HCT116 (cell line): ENCODE measurements at regions not wholly inside any gene's neighbourhood (a gene's known extent, or its start where the extent isn't known, plus 50 kb on each side); places are given as distances from the start of the nearest gene placed in this dataset.

ENCODE experiments used
- ATAC-seq: fragments of 200-7000 bp; cut with Tn5 transposase; 2 replicates; pipeline ENCODE4 v1.9.1; 2020; ENCODE audit warnings: mild to moderate bottlenecking, moderate library complexity
- BruUV-seq: library from RNA; stranded (reverse); fragments of 400-500 nt; replicated peaks from 2 replicates; lab custom pipeline; 2021; lab: Mats Ljungman, UMichigan
- CTCF ChIA-PET: fragments of 300-600 bp; sonication (Branson Sonifier 250); formaldehyde crosslinking; loops from one replicate; lab custom pipeline; 2021; ENCODE audit warnings: antibody characterized with exemption; lab: Charles Lee
- POLR2A ChIA-PET: fragments of 300-600, 350-600 bp; sonication (Branson Sonifier 250); formaldehyde crosslinking; loops from one replicate; lab custom pipeline; 2021; ENCODE audit warnings: antibody characterized with exemption; lab: Charles Lee
- RAD21 ChIA-PET, 2 experiments: fragments of 300-600 bp; sonication (Branson Sonifier 250); formaldehyde crosslinking; loops; one replicate each; lab custom pipeline; 2023; ENCODE audit warnings: low total read pairs in 2 of 2; ENCODE audit not compliant: uncharacterized antibody in 2 of 2, unreplicated experiment in 2 of 2, low non-redundant PET in 1 of 2; lab: Charles Lee
- DNase-seq: peaks from one replicate; pipeline ENCODE4 v3.0.0-alpha.2; 2010; ENCODE audit warnings: low read depth, low spot score
- H2AFZ ChIP-seq: fragments of 200-600 bp; shearing (Covaris generic), sonication (generic); 2 replicates; pipeline ENCODE4 v1.6.1; 2017; ENCODE audit warnings: low read depth, mixed run types, mixed read lengths, antibody characterized with exemption, low read length; ENCODE audit not compliant: poor library complexity, severe bottlenecking
- H3K27ac ChIP-seq: 2 replicates; pipeline ENCODE4 v1.5.1; 2012; ENCODE audit warnings: low read depth, low read length
- H3K27me3 ChIP-seq: fragments of 200-600 bp; sonication (generic); 2 replicates; pipeline ENCODE4 v1.6.1; 2016; ENCODE audit warnings: mixed run types, low read length, mixed read lengths; ENCODE audit not compliant: insufficient read depth
- H3K36me3 ChIP-seq, 2 experiments: fragments of 200-500 bp in 1 of 2; fragments of 200-600 bp in 1 of 2; sonication (Bioruptor generic) in 1 of 2; sonication (generic) in 1 of 2; 2 replicates each; pipeline versions ENCODE4 v1.5.1 to v1.6.1; 2014 to 2016; ENCODE audit warnings: low read length in 2 of 2, inconsistent platforms in 1 of 2, mixed read lengths in 1 of 2, mixed run types in 1 of 2; ENCODE audit not compliant: insufficient read depth in 2 of 2, control insufficient read depth in 1 of 2
- H3K4me1 ChIP-seq, 2 experiments: fragments of 200-600 bp in 1 of 2; sonication (generic) in 1 of 2; 2 replicates each; pipeline versions ENCODE4 v1.5.1 to v1.6.1; 2012 to 2017; ENCODE audit warnings: low read length in 2 of 2, inconsistent platforms in 1 of 2, mild to moderate bottlenecking in 1 of 2, mixed read lengths in 1 of 2, mixed run types in 1 of 2, moderate library complexity in 1 of 2; ENCODE audit not compliant: insufficient read depth in 2 of 2, control insufficient read depth in 1 of 2
- H3K4me2 ChIP-seq: fragments of 200-600 bp; sonication (generic); 2 replicates; pipeline ENCODE4 v1.6.1; 2017; ENCODE audit warnings: mixed run types, low read length, mixed read lengths
- H3K4me3 ChIP-seq, 2 experiments: fragments of 200-600 bp in 1 of 2; sonication (generic) in 1 of 2; replicated peaks in 1 of 2; 2 replicates each; pipeline ENCODE4 v1.5.1; 2011 to 2016; ENCODE audit warnings: low read length in 2 of 2, control low read depth in 1 of 2, low read depth in 1 of 2, mild to moderate bottlenecking in 1 of 2, mixed read lengths in 1 of 2, mixed run types in 1 of 2
- H3K79me2 ChIP-seq: fragments of 200-600 bp; sonication (generic); 2 replicates; pipeline ENCODE4 v1.6.1; 2017; ENCODE audit warnings: mild to moderate bottlenecking, mixed run types, low read length, moderate library complexity, mixed read lengths; ENCODE audit not compliant: insufficient read depth
- H3K9ac ChIP-seq: fragments of 200-600 bp; sonication (generic); 2 replicates; pipeline ENCODE4 v1.6.1; 2016; ENCODE audit warnings: low read length, mixed read lengths
- H3K9me2 ChIP-seq: fragments of 200-600 bp; sonication (generic), shearing (Covaris generic); 2 replicates; pipeline ENCODE4 v1.6.1; 2017; ENCODE audit warnings: mixed run types, mild to moderate bottlenecking, moderate library complexity; ENCODE audit not compliant: insufficient read depth
- H3K9me3 ChIP-seq, 2 experiments: fragments of 200-500 bp in 1 of 2; fragments of 200-600 bp in 1 of 2; sonication (Bioruptor generic) in 1 of 2; sonication (generic) in 1 of 2; 2 replicates each; pipeline ENCODE4 v1.6.1; 2014 to 2017; ENCODE audit warnings: low read length in 2 of 2, mixed read lengths in 2 of 2, inconsistent platforms in 1 of 2, low read depth in 1 of 2, mild to moderate bottlenecking in 1 of 2, mixed run types in 1 of 2, moderate library complexity in 1 of 2; ENCODE audit not compliant: control insufficient read depth in 1 of 2, insufficient read depth in 1 of 2
- H4K20me1 ChIP-seq: fragments of 200-600 bp; sonication (generic), shearing (Covaris generic); 2 replicates; pipeline ENCODE4 v1.6.1; 2017; ENCODE audit warnings: mixed run types, mild to moderate bottlenecking, moderate library complexity; ENCODE audit not compliant: insufficient read depth
- ATF3 ChIP-seq: IDR thresholded peaks from 2 replicates; pipeline ENCODE4 v1.6.1; 2012
- CBX3 ChIP-seq: IDR thresholded peaks from 2 replicates; pipeline ENCODE4 v1.6.1; 2012; ENCODE audit warnings: low read depth
- CEBPB ChIP-seq: IDR thresholded peaks from 2 replicates; pipeline ENCODE4 v1.6.1; 2012; ENCODE audit warnings: low read depth
- CTCF ChIP-seq, 3 experiments: fragments of 200-600 bp in 1 of 3; sonication (generic) in 1 of 3; IDR thresholded peaks in 2 of 3; conservative IDR thresholded peaks in 1 of 3; 2 replicates each; pipeline ENCODE4 v1.5.1; 2012 to 2017; ENCODE audit warnings: low read depth in 2 of 3, low read length in 2 of 3, antibody characterized with exemption in 1 of 3, borderline replicate concordance in 1 of 3, control low read depth in 1 of 3, mild to moderate bottlenecking in 1 of 3, mixed read lengths in 1 of 3, mixed run types in 1 of 3, moderate library complexity in 1 of 3; ENCODE audit not compliant: insufficient read depth in 1 of 3
- ELF1 ChIP-seq: IDR thresholded peaks from 2 replicates; pipeline ENCODE4 v1.6.1; 2012; ENCODE audit warnings: low read depth, borderline replicate concordance
- EZH2 ChIP-seq: fragments of 200-600 bp; sonication (generic); IDR thresholded peaks from 2 replicates; pipeline ENCODE4 v1.6.1; 2017; ENCODE audit warnings: antibody characterized with exemption, mixed run types
- EZH2phosphoT487 ChIP-seq: fragments of 200-600 bp; IDR thresholded peaks from 2 replicates; pipeline ENCODE4 v1.6.1; 2018; ENCODE audit warnings: antibody characterized with exemption, borderline replicate concordance
- POLR2A ChIP-seq: IDR thresholded peaks from 2 replicates; pipeline ENCODE4 v1.7.0; 2011; ENCODE audit warnings: borderline replicate concordance; ENCODE audit not compliant: insufficient read depth, insufficient read length; ENCODE audit errors: extremely low read depth
- POLR2AphosphoS5 ChIP-seq: IDR thresholded peaks from 2 replicates; pipeline ENCODE4 v1.6.1; 2011; ENCODE audit warnings: mild to moderate bottlenecking, low read depth, low read length, moderate library complexity
- SIN3A ChIP-seq: IDR thresholded peaks from 2 replicates; pipeline ENCODE4 v1.6.1; 2012; ENCODE audit warnings: low read depth
- TCF7L2 ChIP-seq: IDR thresholded peaks from 2 replicates; pipeline ENCODE4 v1.7.0; 2011; ENCODE audit warnings: borderline replicate concordance, inconsistent platforms; ENCODE audit not compliant: insufficient read depth, insufficient read length; ENCODE audit errors: extremely low read depth
- YY1 ChIP-seq: IDR thresholded peaks from 2 replicates; pipeline ENCODE4 v1.6.1; 2011; ENCODE audit warnings: low read length, low read depth, moderate library complexity, mild to moderate bottlenecking; ENCODE audit not compliant: insufficient replicate concordance; ENCODE audit errors: extremely low read depth
- ZBTB33 ChIP-seq: IDR thresholded peaks from 2 replicates; pipeline ENCODE4 v1.6.1; 2011; ENCODE audit warnings: mild to moderate bottlenecking, low read length, moderate library complexity; ENCODE audit not compliant: insufficient replicate concordance; ENCODE audit errors: extremely low read depth
- ZFX ChIP-seq: fragments of 450-650 bp; IDR thresholded peaks from 2 replicates; pipeline ENCODE4 v1.6.1; 2017
- ZNF274 ChIP-seq: fragments of 200-500 bp; sonication (Bioruptor generic); IDR thresholded peaks from 2 replicates; pipeline ENCODE4 v1.6.1; 2014; ENCODE audit warnings: mild to moderate bottlenecking, low read depth, low read length, inconsistent platforms
- intact Hi-C: fragments of 100-400 bp; cut with micrococcal nuclease; formaldehyde crosslinking; loops from 2 replicates; pipeline ENCODE4 v1.10.0; 2022
- TF ChIP-seq, protein P1 (sequence below): IDR thresholded peaks from 2 replicates; pipeline ENCODE4 v1.6.1; 2012
- TF ChIP-seq, protein P2 (sequence below): IDR thresholded peaks from 2 replicates; pipeline ENCODE4 v1.6.1; 2012; ENCODE audit warnings: low read depth

DNA sequence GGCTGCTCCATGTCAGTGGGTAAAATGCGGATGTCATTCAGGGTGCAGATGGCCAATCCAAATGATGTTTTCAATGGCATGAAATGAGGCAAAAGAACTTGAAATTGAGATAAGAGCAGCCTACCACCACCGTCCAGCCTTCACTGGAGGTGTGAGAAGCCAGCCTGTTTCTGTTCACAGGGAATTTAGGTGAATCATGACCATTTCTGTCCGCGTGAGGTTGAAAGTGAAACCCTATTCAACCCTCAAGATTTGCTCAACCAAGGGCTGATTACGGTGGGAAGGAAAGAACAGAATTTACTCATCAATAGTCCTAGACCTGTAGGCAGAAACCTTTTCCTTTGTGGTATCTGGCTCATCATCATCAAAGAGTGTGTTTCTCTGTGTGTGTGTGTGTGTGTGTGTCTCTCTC is 370.7 kb downstream of the COG6 start:
- H3K9ac ChIP-seq = no peak overlapping the region
- peaks cover 3% of the 10 kb centered on the region; the same call in 1 of the 2 replicates for H3K27me3 ChIP-seq
- no TSS peak for BruUV-seq
- ChIA-PET CTCF (no interaction called here), POLR2A (no interaction called here), RAD21 (no interaction called here)
- no peak overlapping the region for H3K27ac ChIP-seq
- no peaks in the 10 kb centered on the region for H3K9me3 ChIP-seq
- no peaks in the 10 kb centered on the region for H3K4me1 ChIP-seq
- no peak overlapping the region for H2AFZ ChIP-seq
- TF ChIP-seq CEBPB (no peak), ELF1 (no peak), CBX3 (no peak), CTCF (IDR thresholded peaks at IDR 0.05 in 2 of 3, conservative IDR thresholded peaks at IDR 0.05 in 1 of 3; ENCODE audit: borderline replicate concordance in 1 of 3, insufficient read depth in 1 of 3, low read depth in 2 of 3, low read length in 2 of 3) (no peak), ZBTB33 (no peak), EZH2phosphoT487 (no peak), TCF7L2 (no peak), YY1 (no peak), EZH2 (no peak), ZNF274 (no peak), ATF3 (no peak), ZFX (no peak), POLR2AphosphoS5 (no peak), POLR2A (no peak), SIN3A (no peak)
- TF ChIP-seq, protein P1, sequence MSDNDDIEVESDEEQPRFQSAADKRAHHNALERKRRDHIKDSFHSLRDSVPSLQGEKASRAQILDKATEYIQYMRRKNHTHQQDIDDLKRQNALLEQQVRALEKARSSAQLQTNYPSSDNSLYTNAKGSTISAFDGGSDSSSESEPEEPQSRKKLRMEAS = no peak
- TF ChIP-seq, protein P2, sequence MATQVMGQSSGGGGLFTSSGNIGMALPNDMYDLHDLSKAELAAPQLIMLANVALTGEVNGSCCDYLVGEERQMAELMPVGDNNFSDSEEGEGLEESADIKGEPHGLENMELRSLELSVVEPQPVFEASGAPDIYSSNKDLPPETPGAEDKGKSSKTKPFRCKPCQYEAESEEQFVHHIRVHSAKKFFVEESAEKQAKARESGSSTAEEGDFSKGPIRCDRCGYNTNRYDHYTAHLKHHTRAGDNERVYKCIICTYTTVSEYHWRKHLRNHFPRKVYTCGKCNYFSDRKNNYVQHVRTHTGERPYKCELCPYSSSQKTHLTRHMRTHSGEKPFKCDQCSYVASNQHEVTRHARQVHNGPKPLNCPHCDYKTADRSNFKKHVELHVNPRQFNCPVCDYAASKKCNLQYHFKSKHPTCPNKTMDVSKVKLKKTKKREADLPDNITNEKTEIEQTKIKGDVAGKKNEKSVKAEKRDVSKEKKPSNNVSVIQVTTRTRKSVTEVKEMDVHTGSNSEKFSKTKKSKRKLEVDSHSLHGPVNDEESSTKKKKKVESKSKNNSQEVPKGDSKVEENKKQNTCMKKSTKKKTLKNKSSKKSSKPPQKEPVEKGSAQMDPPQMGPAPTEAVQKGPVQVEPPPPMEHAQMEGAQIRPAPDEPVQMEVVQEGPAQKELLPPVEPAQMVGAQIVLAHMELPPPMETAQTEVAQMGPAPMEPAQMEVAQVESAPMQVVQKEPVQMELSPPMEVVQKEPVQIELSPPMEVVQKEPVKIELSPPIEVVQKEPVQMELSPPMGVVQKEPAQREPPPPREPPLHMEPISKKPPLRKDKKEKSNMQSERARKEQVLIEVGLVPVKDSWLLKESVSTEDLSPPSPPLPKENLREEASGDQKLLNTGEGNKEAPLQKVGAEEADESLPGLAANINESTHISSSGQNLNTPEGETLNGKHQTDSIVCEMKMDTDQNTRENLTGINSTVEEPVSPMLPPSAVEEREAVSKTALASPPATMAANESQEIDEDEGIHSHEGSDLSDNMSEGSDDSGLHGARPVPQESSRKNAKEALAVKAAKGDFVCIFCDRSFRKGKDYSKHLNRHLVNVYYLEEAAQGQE = no peak
- H3K36me3 ChIP-seq = no peaks in the 10 kb centered on the region
- no peak overlapping the region for H3K4me2 ChIP-seq
- H3K9me2 ChIP-seq = no peaks in the 10 kb centered on the region
- intact Hi-C loops = no loop called here
- H3K79me2 ChIP-seq = no peaks in the 10 kb centered on the region
- no peak overlapping the region for H3K4me3 ChIP-seq
- DNase-seq (no peak), ATAC-seq (no peak)
- H4K20me1 ChIP-seq = no peaks in the 10 kb centered on the region
